ENCODE measurements at regions not wholly inside any gene's neighbourhood (a gene's known extent, or its start where the extent isn't known, plus 50 kb on each side); places are given as distances from the start of the nearest gene placed in this dataset.
"Not testable (repeated sequence)": the region's sequence is repeated elsewhere in the genome, so short reads cannot be mapped to it uniquely, and the experiment has no call there.

DNA sequence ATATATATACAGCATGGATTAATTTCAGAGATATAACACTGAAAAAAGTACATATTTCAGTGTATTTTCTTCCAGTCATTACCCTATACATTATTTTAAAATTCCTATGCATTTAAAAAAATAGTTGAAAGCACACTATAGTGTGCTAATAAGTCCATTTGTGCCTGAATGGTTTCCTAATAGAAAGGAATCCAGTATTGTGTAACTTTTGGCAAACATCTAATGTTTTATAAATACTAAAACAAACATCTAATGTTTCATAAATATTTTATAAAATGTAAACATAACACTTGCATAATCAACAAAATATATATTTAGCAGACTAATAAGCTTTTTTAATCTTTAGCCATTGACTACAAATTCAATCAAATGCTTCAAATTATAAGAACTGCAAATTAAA, 126.6 kb upstream of the FIBIN start:
- intact Hi-C loops (cut with micrococcal nuclease), result no loop called here
- H3K9me3 Mint-ChIP-seq, result peaks cover 9% of the 10 kb centered on the region
- no peaks in the 10 kb centered on the region for H3K36me3 Mint-ChIP-seq
- H3K4me3 Mint-ChIP-seq, result no peak overlapping the region
- ChIA-PET CTCF (no interaction called here), POLR2A (no interaction called here)
- H3K27me3 Mint-ChIP-seq, result no peaks in the 10 kb centered on the region
- H3K27ac Mint-ChIP-seq, result no peak overlapping the region
- DNase-seq, result no peak
- no peaks in the 10 kb centered on the region for H3K4me1 Mint-ChIP-seq (ENCODE audit: low read depth)

DNA sequence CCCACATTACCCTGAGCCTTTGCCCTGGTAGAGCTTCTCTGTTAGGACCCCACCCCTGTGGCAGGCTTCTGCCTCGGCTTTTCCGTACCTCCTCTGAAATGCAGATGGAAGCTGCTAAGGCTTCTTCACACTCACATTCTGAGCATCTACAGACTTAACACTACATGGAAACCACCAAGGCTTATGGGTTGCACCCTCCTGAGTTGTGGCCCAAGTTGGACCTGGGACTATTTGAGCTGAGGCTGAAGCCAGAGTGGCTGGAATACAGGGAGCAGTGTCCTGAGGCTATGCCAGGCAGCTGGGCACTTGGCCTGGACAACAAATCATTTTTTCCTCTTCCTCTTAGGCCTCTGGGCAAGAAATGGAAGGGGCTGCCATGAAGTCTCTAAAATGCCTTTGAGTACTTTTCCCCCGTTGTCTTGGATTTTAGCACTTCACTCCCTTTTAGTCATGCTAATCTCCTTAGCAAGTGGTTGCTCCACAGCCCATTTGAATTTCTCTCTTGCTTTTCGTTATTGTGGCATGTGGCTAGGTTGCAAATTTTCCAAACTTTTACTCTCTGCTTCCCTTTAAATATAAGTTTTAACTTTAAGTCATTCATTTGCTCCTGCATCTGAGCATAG, 114.8 kb upstream of the FIBIN start:
- peaks cover 20% of the 10 kb centered on the region for H3K9me3 Mint-ChIP-seq
- no peaks in the 10 kb centered on the region for H3K27me3 Mint-ChIP-seq
- no peaks in the 10 kb centered on the region for H3K4me1 Mint-ChIP-seq (ENCODE audit: low read depth)
- no peaks in the 10 kb centered on the region for H3K36me3 Mint-ChIP-seq
- H3K4me3 Mint-ChIP-seq, result no peak overlapping the region
- no peak for DNase-seq
- intact Hi-C loops (cut with micrococcal nuclease), result no loop called here
- no peak overlapping the region for H3K27ac Mint-ChIP-seq
- ChIA-PET POLR2A (no interaction called here), CTCF (no interaction called here)

DNA sequence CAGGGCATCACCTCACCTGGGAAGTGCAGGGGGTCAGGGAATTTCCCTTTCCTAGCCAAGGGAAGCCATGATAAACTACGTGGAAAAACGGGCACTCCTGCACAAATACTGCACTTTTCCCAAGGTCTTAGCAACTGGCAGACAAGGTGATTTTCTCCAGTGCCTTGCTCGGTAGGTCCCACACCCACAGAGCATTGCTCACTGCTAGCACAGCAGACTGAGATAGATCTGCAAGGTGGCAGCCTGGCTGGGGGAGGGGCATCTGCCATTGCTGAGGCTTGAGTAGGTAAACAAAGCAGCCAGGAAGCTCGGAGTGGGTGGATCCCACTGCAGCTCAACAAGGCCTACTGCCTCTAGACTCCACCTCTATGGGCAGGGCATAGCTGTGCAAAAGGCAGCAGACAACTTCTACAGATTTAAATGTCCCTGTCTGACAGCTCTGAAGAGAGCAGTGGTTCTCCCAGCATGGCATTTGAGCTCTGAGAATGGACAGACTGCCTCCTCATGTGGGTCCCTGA, 111.5 kb upstream of the FIBIN start:
- H3K4me1 Mint-ChIP-seq (ENCODE audit: low read depth); POLR2A ChIA-PET: not testable (repeated sequence)

DNA sequence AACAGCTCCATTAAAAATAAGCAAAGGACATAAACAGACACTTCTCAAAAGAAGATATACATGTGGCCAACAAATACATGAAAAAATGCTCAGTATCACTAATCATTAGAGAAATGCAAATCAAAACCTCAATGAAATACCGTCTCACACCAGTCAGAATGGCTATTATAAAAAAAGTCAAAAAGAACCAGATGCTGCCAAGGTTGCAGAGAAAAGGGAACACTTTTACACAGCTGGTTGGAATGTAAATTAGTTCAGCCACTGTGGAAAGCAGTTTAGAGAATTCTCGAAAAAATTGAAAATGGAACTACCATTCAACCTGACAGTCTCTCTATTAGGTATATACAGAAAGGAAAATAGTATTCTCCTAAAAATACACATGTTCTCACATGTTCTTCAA, 102.4 kb upstream of the FIBIN start:
- CTCF ChIA-PET, result no interaction called here
- Mint-ChIP-seq H3K4me3 (no peak overlapping the region), H3K27ac (no peak overlapping the region), H3K36me3 (no peaks in the 10 kb centered on the region), H3K9me3 (peaks cover 40% of the 10 kb centered on the region), H3K4me1 (ENCODE audit: low read depth) (no peaks in the 10 kb centered on the region), H3K27me3 (no peaks in the 10 kb centered on the region)
- no peak for DNase-seq
- intact Hi-C loops (cut with micrococcal nuclease), result no loop called here
- POLR2A ChIA-PET, result no interaction called here

More for the DNA sequence above, 111.5 kb upstream of the FIBIN start:
- H3K36me3 Mint-ChIP-seq; CTCF ChIA-PET; intact Hi-C loops (cut with micrococcal nuclease); DNase-seq; H3K27me3 Mint-ChIP-seq; H3K4me3 Mint-ChIP-seq; H3K27ac Mint-ChIP-seq: not testable (repeated sequence)
- H3K9me3 Mint-ChIP-seq, result peaks cover 29% of the 10 kb centered on the region

DNA sequence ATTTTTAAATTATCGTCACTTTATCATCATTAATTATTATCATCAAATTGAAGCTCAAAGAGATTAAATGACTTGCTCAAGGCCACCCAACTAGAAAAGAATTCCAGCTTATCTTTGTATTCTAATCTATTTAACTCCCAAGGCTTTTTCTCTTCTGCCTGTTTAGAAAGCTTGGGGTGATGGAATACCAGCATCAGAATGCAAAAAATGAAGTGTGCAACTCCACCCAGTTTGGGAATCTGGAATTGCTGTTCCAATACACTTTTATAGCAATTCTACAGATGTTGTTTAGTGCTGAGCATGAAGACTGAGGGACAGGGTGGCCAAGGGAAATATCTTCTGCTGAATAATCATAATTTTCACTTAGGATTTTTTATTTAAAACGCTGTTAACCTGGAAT, 97.2 kb upstream of the FIBIN start:
- CTCF ChIA-PET, result no interaction called here
- Mint-ChIP-seq H3K27me3 (no peaks in the 10 kb centered on the region), H3K4me3 (no peak overlapping the region), H3K9me3 (peaks cover 19% of the 10 kb centered on the region), H3K36me3 (no peaks in the 10 kb centered on the region), H3K4me1 (ENCODE audit: low read depth) (no peaks in the 10 kb centered on the region), H3K27ac (no peak overlapping the region)
- intact Hi-C loops (cut with micrococcal nuclease), result no loop called here
- POLR2A ChIA-PET, result no interaction called here
- DNase-seq, result no peak

DNA sequence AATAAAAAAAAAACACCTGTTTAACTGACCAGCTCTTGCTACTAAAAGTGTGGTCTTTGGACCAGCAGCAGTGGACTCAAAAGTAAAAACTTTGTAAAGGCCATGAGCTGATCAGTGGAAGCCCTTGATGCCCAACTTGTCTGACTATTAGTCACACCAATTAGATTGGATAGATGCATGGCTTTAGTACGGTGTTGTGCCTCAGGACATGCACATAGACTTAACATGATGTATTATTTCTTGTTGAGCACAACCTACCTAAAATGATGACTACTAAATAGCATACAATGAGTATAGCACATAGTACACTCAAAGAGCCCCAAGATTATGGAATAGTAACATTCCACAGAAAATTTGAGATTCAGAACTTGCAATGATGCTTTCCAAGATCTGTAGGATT, 95.1 kb upstream of the FIBIN start:
- no peaks in the 10 kb centered on the region for H3K36me3 Mint-ChIP-seq
- intact Hi-C loops (cut with micrococcal nuclease), result no loop called here
- no peaks in the 10 kb centered on the region for H3K4me1 Mint-ChIP-seq (ENCODE audit: low read depth)

DNA sequence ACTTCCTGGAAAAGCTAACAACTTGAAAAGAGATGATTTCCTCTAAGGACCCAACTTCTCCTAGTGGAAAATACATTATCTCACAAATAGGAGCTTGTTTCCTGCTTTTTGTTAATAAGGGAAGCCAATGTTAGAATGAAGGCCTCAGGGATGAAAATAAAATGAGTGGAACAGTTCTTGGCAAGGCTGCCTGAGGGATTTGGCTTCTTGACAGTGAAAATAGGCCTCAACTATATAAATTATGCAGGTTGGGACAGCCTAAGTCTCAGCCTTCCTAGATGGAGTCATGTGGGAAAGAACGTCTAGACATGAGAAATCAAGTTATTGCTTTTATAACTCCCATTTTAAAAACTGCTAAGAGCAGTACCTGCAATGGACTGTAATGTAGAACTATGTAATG, 92.8 kb upstream of the FIBIN start:
- Mint-ChIP-seq H3K4me3 (no peak overlapping the region), H3K27me3 (no peaks in the 10 kb centered on the region), H3K9me3 (no peaks in the 10 kb centered on the region), H3K36me3 (no peaks in the 10 kb centered on the region), H3K4me1 (ENCODE audit: low read depth) (no peaks in the 10 kb centered on the region), H3K27ac (no peak overlapping the region)
- DNase-seq, result no peak
- POLR2A ChIA-PET, result no interaction called here
- CTCF ChIA-PET, result no interaction called here
- intact Hi-C loops (cut with micrococcal nuclease), result no loop called here

More for the DNA sequence above, 95.1 kb upstream of the FIBIN start:
- no peak overlapping the region for H3K4me3 Mint-ChIP-seq
- no peak for DNase-seq
- ChIA-PET POLR2A (no interaction called here), CTCF (no interaction called here)
- H3K27ac Mint-ChIP-seq, result no peak overlapping the region
- no peaks in the 10 kb centered on the region for H3K27me3 Mint-ChIP-seq
- peaks cover 11% of the 10 kb centered on the region for H3K9me3 Mint-ChIP-seq

DNA sequence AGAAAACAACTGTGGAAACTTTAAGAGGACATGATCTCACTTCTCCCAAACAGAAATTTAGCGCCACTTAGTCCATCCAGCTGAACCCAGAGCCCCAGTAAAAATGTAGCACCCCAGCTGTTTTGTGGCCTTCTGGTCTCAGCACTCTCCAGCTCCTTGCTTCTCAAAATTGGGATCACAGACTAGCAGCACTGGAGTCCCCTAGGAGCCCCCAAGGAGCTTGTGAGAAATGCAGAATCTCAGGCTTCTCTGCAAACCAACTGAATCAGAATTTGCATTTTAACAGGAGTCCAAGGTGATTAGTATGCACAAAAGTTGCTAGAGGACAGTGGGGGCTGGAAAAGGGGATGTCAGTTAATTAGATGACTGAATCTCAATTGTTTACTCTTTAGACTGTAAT, 89.8 kb upstream of the FIBIN start:
- Mint-ChIP-seq H3K4me3 (no peak overlapping the region), H3K9me3 (peaks cover 4% of the 10 kb centered on the region), H3K27ac (no peak overlapping the region), H3K4me1 (ENCODE audit: low read depth) (no peaks in the 10 kb centered on the region), H3K36me3 (no peaks in the 10 kb centered on the region), H3K27me3 (no peaks in the 10 kb centered on the region)
- no peak for DNase-seq
- POLR2A ChIA-PET, result no interaction called here
- CTCF ChIA-PET, result no interaction called here
- intact Hi-C loops (cut with micrococcal nuclease), result no loop called here

DNA sequence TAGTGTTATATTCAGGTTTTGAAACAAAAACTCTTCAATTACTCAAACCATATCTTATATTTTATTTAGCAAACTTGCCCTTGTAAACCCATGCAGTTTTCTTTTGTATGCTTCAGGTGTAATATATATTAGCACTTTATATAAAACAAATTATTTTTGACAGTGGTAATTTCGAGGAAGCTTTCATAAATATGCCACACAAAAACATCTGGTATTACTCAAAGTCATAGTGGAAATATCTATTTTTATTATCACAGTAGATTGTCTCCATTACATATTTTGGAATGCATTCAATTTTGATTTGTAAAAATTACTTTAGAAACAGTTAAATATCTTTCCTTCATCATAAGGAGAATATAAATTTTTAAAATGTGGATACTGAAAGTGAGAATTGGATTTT, 89.1 kb upstream of the FIBIN start:
- Mint-ChIP-seq H3K27ac (no peak overlapping the region), H3K4me1 (ENCODE audit: low read depth) (no peaks in the 10 kb centered on the region), H3K27me3 (no peaks in the 10 kb centered on the region), H3K4me3 (no peak overlapping the region), H3K9me3 (peaks cover 4% of the 10 kb centered on the region), H3K36me3 (no peaks in the 10 kb centered on the region)
- ChIA-PET POLR2A (no interaction called here), CTCF (no interaction called here)
- intact Hi-C loops (cut with micrococcal nuclease), result no loop called here
- no peak for DNase-seq

DNA sequence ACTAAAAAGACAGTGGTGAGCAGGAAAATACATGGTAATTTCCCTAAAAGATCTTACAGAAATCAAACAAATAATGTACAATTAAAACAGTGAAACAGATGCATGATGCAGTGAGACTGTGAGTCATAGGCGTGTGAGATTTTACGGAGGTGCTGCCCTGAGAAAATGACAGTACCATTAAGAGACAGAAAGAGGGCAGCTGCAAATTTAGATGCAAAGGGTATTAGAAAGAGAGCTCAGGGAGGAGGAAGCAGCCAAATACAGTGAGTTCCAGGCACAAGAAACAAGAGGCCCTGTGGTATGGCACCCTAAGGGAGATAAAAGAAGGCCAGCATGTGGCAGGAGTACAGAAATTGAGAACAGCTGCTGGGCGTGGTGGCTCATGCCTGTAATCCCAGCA, 88.5 kb upstream of the FIBIN start:
- Mint-ChIP-seq H3K9me3 (peaks cover 4% of the 10 kb centered on the region), H3K4me3 (no peak overlapping the region), H3K4me1 (ENCODE audit: low read depth) (no peaks in the 10 kb centered on the region), H3K27ac (no peak overlapping the region), H3K27me3 (no peaks in the 10 kb centered on the region), H3K36me3 (no peaks in the 10 kb centered on the region)
- DNase-seq, result no peak
- ChIA-PET POLR2A (no interaction called here), CTCF (no interaction called here)
- intact Hi-C loops (cut with micrococcal nuclease), result no loop called here

DNA sequence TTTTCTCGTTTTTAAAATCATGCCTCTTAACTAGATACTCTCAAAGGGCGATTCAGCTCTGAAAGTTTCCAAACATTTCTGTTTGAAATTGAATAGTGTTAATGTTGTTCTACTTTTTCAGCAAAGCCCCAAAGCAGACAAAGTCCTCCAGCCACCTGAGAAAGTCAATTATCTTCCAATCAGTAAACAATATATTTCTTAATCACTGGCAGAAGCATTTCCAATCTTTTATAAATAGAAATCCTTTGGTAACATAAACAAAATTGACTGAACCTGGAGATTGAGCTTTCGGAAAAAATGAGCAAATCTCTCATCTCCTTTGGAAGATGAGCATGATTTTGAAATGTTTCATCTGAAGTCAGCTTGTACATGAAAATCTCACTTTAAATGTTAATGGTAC, 84.4 kb upstream of the FIBIN start:
- POLR2A ChIA-PET, result no interaction called here
- intact Hi-C loops (cut with micrococcal nuclease), result no loop called here
- H3K4me3 Mint-ChIP-seq, result no peak overlapping the region
- H3K4me1 Mint-ChIP-seq (ENCODE audit: low read depth), result no peaks in the 10 kb centered on the region
- DNase-seq, result no peak
- H3K27ac Mint-ChIP-seq, result no peak overlapping the region
- H3K36me3 Mint-ChIP-seq, result no peaks in the 10 kb centered on the region
- no peaks in the 10 kb centered on the region for H3K27me3 Mint-ChIP-seq
- peaks cover 6% of the 10 kb centered on the region for H3K9me3 Mint-ChIP-seq
- CTCF ChIA-PET, result no interaction called here

DNA sequence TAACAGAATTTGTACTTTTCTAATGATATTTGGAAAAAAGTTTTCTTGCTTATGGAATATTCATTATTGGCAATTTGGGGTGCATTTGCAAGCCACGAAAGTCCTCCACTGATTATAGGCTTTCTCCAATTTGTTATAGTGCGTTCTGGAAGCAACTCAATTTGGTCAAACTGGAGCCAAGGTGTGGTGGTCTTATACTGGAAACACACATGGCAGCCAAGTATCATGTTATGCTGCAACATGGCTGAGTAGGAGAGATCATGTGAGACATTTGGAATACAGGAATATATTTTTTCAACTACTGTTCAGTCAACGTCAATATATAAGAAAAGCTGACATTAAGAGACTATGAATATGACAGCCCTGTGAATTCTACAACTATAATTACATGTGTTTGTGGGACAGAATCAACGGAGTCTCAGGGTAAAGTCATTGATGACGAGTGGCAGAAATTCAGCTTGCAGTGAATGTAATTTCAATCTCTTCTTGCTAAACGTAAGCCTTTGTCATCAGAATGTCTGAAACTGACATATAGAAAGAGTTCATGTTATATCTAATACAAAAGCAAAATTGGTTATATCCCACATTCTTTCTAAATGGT, 83.8 kb upstream of the FIBIN start:
- ChIA-PET CTCF (no interaction called here), POLR2A (no interaction called here)
- no peaks in the 10 kb centered on the region for H3K27me3 Mint-ChIP-seq
- intact Hi-C loops (cut with micrococcal nuclease), result no loop called here
- no peak overlapping the region for H3K27ac Mint-ChIP-seq
- H3K4me3 Mint-ChIP-seq, result no peak overlapping the region
- DNase-seq, result no peak
- H3K9me3 Mint-ChIP-seq, result peaks cover 6% of the 10 kb centered on the region
- H3K36me3 Mint-ChIP-seq, result no peaks in the 10 kb centered on the region
- H3K4me1 Mint-ChIP-seq (ENCODE audit: low read depth), result no peaks in the 10 kb centered on the region

DNA sequence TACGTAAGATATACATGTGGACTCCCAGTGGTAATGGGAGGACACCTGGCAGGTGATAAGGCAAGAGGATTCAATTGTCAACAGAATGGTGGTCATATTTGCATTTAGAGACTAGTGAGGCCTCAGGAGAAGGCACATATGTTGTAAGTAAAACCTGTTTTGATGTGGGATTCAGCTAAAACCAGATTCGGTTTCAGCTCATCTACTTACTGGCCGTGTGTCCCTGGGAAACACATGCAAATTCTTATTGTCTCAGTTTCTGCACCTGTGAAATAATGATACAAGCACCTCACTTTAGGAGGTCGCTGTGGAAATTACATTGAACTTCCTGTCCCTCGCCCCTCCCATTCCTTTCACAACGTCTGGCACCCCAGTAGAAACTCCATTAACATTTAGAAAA, 78.9 kb upstream of the FIBIN start:
- CTCF ChIA-PET, result no interaction called here
- POLR2A ChIA-PET, result no interaction called here

More for the DNA sequence above, 78.9 kb upstream of the FIBIN start:
- no peaks in the 10 kb centered on the region for H3K4me1 Mint-ChIP-seq (ENCODE audit: low read depth)
- intact Hi-C loops (cut with micrococcal nuclease), result no loop called here
- no peak overlapping the region for H3K4me3 Mint-ChIP-seq
- H3K36me3 Mint-ChIP-seq, result no peaks in the 10 kb centered on the region
- peaks cover 8% of the 10 kb centered on the region for H3K9me3 Mint-ChIP-seq
- no peaks in the 10 kb centered on the region for H3K27me3 Mint-ChIP-seq
- DNase-seq, result no peak
- no peak overlapping the region for H3K27ac Mint-ChIP-seq
